Inflammatory macrophage treated with lipopolysaccharide for 4 hours (primary cell): ENCODE measurements at regions not wholly inside any gene's neighbourhood (a gene's known extent, or its start where the extent isn't known, plus 50 kb on each side); places are given as distances from the start of the nearest gene placed in this dataset.

Source experiments
- DNase-seq: peaks from one replicate; pipeline ENCODE4 v3.0.0-alpha.2; 2020

DNA sequence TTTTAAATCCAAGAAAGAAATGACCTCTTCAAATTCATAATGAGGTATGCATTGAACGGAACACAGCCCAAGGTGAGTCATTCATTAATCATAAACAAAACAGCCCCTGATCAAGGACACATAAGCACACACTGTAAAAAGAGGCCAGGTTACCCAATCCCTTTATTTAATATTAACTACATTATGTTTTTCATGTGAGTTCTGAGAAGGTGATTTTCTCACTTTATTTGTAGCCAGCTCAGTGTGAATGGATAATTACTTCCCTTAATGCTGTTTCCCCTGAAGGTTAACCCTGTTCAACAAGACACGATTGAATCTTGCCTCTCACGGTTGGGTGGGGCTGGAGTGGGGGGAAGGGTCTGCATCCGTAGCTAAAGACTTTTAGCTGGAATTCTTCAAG, 257.3 kb upstream of the SALL1 start:
- no peak for DNase-seq

DNA sequence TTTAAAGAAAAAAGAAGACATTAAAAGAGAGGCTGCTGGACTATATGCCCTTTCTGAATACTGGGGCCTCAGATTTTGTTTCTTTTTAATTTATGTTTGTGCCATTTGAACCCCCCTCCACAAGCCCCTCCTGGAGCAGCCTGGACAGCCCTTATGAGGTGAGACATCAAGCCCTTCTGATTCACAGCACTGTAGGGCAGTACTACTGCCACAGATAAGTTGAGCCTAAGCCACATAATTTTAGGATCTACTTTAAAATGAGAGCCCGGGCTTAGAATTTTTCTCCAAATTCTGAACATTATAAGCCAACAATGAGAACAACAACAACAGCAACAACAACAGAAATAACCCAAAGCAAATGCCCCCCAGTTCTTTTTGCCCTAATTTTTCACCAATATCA, 256.9 kb upstream of the SALL1 start:
- DNase-seq: no peak

GRCh38 chr16:51407199-51407598, 256.1 kb upstream of the SALL1 start:
- DNase-seq: no peak

DNA sequence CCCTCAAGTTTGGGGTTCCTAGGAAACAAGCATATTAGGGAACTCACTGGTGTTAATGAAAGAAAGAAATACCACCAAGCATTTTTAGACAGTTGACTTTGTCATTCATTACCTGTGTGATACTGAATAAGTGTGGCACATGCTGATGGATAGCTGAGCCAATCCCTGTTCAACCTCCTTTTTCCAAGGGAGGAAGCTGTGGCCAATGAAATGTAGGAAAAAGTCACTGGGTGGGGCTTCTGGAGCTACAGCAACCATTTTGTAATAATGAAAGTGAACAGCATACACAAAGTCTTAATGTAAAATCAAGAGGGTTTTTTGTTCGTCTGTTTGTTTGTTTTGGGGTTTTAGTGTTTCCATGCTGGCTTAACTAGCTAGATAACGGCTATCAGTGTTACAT, 254.3 kb upstream of the SALL1 start:
- no peak for DNase-seq

- DNase-seq: no peak
These were observed 253.3 kb upstream of the SALL1 start for GRCh38 chr16:51404386-51404785.

DNA sequence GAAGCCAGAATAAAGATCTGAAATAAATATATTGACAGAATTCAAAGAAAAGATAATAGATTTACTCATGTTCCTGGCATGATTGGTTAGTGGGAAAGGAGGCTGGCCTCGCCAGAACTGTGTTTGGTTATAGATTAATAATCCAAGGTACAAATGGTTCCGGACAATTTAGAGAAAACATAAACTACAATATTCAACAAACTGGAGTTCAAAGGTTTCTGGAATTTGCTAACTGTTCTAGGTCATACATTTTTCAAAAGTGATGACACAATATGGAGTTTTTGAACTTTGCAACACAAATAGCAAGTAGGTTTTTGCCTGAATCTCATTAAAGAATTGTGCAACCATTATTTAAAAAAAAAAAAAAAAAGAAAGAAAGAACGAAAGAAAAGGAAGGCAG, 251.7 kb upstream of the SALL1 start:
- DNase-seq: no peak

- no peak for DNase-seq
These were observed 251.2 kb upstream of the SALL1 start for GRCh38 chr16:51402298-51402697.

DNA sequence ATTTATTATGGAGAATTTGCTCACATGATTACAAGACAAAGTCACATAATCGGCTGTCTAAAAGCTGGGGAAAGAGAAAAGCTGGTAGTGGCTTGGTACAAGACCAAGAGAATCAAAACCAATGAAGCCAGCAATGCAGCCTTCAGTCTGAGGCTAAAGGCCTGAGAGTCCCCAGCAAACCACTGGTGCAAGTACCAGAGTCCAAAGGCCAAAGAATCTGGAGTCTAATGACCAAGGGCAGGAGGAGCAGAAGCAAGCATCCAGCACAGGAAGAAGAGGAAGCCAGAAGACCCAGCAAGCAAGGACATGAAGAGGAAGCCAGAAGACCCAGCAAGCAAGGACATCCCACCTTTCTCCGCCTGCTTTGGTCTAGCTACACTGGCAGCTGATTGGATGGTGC, 250.6 kb upstream of the SALL1 start:
- DNase-seq: no peak

- no peak for DNase-seq
These were observed 249.0 kb upstream of the SALL1 start for GRCh38 chr16:51399908-51400670.

DNA sequence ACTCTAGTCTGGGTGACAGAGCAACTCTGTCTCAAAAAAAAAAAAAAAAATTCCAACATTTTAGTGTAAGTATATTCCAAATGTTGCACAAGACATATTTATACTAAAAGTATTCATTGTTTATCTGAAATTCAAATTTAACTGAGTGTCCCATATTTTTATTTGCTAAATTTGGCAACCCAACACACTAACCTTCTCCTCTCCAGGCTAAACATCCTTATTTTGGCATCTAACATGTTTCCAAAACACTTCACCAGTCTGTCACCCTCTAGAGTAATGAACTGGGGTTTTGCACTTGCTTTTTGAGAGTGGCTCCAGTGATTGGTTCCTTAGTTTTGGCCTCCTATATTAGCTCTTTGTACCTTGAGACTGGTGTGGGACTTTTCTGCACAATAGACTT, 243.4 kb upstream of the SALL1 start:
- no peak for DNase-seq

DNA sequence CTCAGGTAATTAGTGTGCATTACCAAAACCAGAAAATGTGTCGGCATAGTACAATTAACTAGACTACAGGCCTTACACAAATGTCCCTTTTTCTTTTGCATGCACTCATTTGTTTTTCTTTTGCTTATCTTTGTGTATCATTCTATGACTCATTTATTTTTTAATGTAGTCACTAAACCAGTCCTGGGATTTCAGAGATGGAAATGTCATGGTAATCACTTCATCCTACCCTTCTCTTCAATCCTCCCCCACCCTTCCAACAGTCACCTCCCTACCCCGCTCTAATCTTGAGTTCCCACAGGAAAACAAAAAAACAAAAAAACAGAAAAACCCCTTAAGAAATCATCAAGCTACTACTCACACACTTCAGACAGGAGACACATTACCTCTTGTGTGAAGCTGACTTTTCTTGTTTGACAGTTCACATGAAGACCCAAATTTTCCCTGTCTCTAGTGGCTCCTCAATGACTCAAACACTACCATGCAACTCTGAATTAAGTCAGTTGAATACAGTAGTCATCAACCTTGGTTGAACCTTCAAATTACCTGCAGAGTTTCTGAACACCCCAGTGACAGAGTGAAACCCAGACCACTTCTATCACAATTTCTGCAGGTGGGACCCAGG, 242.4 kb upstream of the SALL1 start:
- DNase-seq: no peak

GRCh38 chr16:51392521-51393187, 241.6 kb upstream of the SALL1 start:
- DNase-seq: no peak

DNA sequence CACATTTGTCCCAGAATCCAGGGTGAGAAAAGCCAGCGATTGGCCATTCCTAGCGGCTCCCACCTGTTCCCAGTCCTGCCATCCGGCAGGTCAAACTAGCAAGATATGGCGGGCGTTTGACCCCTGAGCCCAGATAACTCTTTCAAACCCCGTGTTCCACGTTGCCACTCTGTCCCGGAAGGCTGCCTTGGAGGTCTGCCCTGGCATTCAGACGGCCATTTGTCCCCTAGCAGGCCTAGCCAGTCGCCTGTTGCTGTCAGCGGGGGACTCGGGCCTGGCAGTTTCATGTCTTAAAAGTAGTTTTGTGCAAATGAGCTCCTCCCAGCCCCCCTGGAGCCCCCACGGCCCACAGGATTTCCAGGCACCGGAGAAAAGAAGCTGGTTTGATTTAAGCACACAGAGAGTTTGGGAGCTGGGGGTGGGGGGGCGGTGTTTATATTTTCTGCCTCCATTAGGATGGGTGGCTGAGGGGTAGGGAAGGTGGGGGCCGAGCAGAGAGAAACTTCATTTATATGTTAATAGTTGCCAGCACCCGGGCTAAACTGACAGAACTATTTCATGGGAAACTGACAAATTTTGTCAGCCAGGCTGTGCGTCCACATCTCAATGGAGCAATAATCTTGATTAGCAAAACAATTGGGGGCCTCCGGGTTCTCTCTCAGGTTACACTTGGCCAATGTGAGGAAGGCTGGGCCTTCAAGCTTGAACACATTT, 240.9 kb upstream of the SALL1 start:
- no peak for DNase-seq

- no peak for DNase-seq
These were observed 239.8 kb upstream of the SALL1 start for GRCh38 chr16:51390877-51391276.

- DNase-seq: no peak
These were observed 238.8 kb upstream of the SALL1 start for GRCh38 chr16:51389881-51390280.

GRCh38 chr16:51388516-51388951, 237.5 kb upstream of the SALL1 start:
- DNase-seq: no peak

GRCh38 chr16:51383909-51384308, 232.8 kb upstream of the SALL1 start:
- no peak for DNase-seq

GRCh38 chr16:51382940-51383339, 231.9 kb upstream of the SALL1 start:
- no peak for DNase-seq

GRCh38 chr16:51382211-51382610, 231.1 kb upstream of the SALL1 start:
- DNase-seq: no peak

- DNase-seq: no peak
These were observed 225.0 kb upstream of the SALL1 start for GRCh38 chr16:51376080-51376479.

GRCh38 chr16:51374790-51375189, 223.7 kb upstream of the SALL1 start:
- no peak for DNase-seq

- no peak for DNase-seq
These were observed 223.3 kb upstream of the SALL1 start for GRCh38 chr16:51374346-51374745.

DNA sequence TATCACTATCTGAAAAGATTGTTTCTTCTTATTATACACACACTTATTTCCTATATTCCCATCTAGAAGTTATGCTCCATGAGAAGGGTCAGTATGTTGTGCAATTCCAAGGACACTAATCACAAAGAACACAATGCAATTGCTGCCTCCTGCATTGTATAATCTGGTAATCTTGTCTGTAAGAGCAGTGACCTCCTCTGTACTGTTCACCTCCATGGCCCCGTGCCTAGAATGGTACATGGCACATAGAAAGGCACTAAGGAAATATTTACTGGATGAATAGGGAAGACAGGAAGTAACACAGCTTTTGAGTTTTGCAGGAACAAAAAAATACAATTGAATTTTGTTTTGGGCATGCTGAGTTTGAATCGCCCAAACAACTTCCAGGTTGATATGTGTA, 214.6 kb upstream of the SALL1 start:
- DNase-seq: no peak
